ENCODE measurements at regions not wholly inside any gene's neighbourhood (a gene's known extent, or its start where the extent isn't known, plus 50 kb on each side); places are given as distances from the start of the nearest gene placed in this dataset.

GRCh38 chr3:157920822-157921700 lies 185.2 kb downstream of the SHOX2 start:
- Histone ChIP-seq H3K79me2 (ENCODE audit: insufficient read depth) (no peaks in the 10 kb centered on the region), H3K27ac (no peak overlapping the region), H3K27me3 (replicated peaks; ENCODE audit: insufficient read depth) (no peaks in the 10 kb centered on the region), H3K9ac (no peak overlapping the region), H3K9me2 (ENCODE audit: insufficient read depth) (no peaks in the 10 kb centered on the region), H3K9me3 (ENCODE audit: low read depth) (no peaks in the 10 kb centered on the region), H3K4me1 (ENCODE audit: insufficient read depth) (no peaks in the 10 kb centered on the region), H2AFZ (0 out of 2 replicates have a peak overlapping the region, but pooled peaks have one; percentile 47), H3K4me2 (ENCODE audit: unreplicated experiment) (no peak overlapping the region), H4K20me1 (ENCODE audit: insufficient read depth) (no peaks in the 10 kb centered on the region), H3K4me3 (no peak overlapping the region), H3K36me3 (ENCODE audit: low read depth) (no peaks in the 10 kb centered on the region), H3F3A (ENCODE audit: insufficient read depth) (no peaks in the 10 kb centered on the region)
- no peak for TF ChIP-seq EZH2 (IDR thresholded peaks at IDR 0.05; ENCODE audit: insufficient read depth, poor library complexity, severe bottlenecking)
- TF ChIP-seq EZH2phosphoT487 (IDR thresholded peaks at IDR 0.05; ENCODE audit: insufficient read depth, low read depth), result no peak
- in situ Hi-C loops (cut with MboI), result no loop called here
- WGBS, 2 experiments (ENCODE audit: low coverage in 1 of 2, low lambda C conversion rate in 2 of 2, missing lambda C conversion rate in 2 of 2), result 51 to 57% methylated on average over 19 of the region's 19 CpGs
- no peak for DNase-seq

- DNase-seq, result no peak
- H3K4me3 ChIP-seq, result no peak overlapping the region
- no peaks in the 10 kb centered on the region for H3K36me3 ChIP-seq (ENCODE audit: low read depth)
- H3K4me2 ChIP-seq (ENCODE audit: unreplicated experiment), result no peak overlapping the region
- in situ Hi-C loops (cut with MboI), result no loop called here
- H2AFZ ChIP-seq, result no peak overlapping the region
- H3K79me2 ChIP-seq (ENCODE audit: insufficient read depth), result no peaks in the 10 kb centered on the region
- no peaks in the 10 kb centered on the region for H4K20me1 ChIP-seq (ENCODE audit: insufficient read depth)
- H3K9ac ChIP-seq, result no peak overlapping the region
- no peak overlapping the region for H3K27ac ChIP-seq
- H3K9me2 ChIP-seq (ENCODE audit: insufficient read depth), result no peaks in the 10 kb centered on the region
- no peaks in the 10 kb centered on the region for H3K4me1 ChIP-seq (ENCODE audit: insufficient read depth)
- no peaks in the 10 kb centered on the region for H3F3A ChIP-seq (ENCODE audit: insufficient read depth)
- TF ChIP-seq EZH2 (IDR thresholded peaks at IDR 0.05; ENCODE audit: insufficient read depth, poor library complexity, severe bottlenecking) (no peak), EZH2phosphoT487 (IDR thresholded peaks at IDR 0.05; ENCODE audit: insufficient read depth, low read depth) (no peak)
- no peaks in the 10 kb centered on the region for H3K9me3 ChIP-seq (ENCODE audit: low read depth)
- 83 to 87% methylated on average over 2 of the region's 2 CpGs for WGBS, 2 experiments (ENCODE audit: low coverage in 1 of 2, low lambda C conversion rate in 2 of 2, missing lambda C conversion rate in 2 of 2)
- no peaks in the 10 kb centered on the region for H3K27me3 ChIP-seq (replicated peaks; ENCODE audit: insufficient read depth)
Observed at GRCh38 chr3:157919319-157919887, 186.8 kb downstream of the SHOX2 start.

GRCh38 chr3:157918402-157918801 lies 187.8 kb downstream of the SHOX2 start:
- Histone ChIP-seq H3K9ac (no peak overlapping the region), H3K79me2 (ENCODE audit: insufficient read depth) (no peaks in the 10 kb centered on the region), H3K4me2 (ENCODE audit: unreplicated experiment) (no peak overlapping the region), H3F3A (ENCODE audit: insufficient read depth) (no peaks in the 10 kb centered on the region; the same call in 1 of the 2 replicates), H3K9me2 (ENCODE audit: insufficient read depth) (no peaks in the 10 kb centered on the region), H3K27me3 (replicated peaks; ENCODE audit: insufficient read depth) (no peaks in the 10 kb centered on the region), H3K4me3 (no peak overlapping the region), H3K36me3 (ENCODE audit: low read depth) (no peaks in the 10 kb centered on the region), H3K4me1 (ENCODE audit: insufficient read depth) (no peaks in the 10 kb centered on the region), H4K20me1 (ENCODE audit: insufficient read depth) (no peaks in the 10 kb centered on the region), H2AFZ (no peak overlapping the region), H3K27ac (no peak overlapping the region), H3K9me3 (ENCODE audit: low read depth) (no peaks in the 10 kb centered on the region)
- in situ Hi-C loops (cut with MboI), result no loop called here
- no peak for DNase-seq
- no peak for TF ChIP-seq EZH2 (IDR thresholded peaks at IDR 0.05; ENCODE audit: insufficient read depth, poor library complexity, severe bottlenecking)
- TF ChIP-seq EZH2phosphoT487 (IDR thresholded peaks at IDR 0.05; ENCODE audit: insufficient read depth, low read depth), result no peak
- 88% methylated on average over 3 of the region's 3 CpGs for WGBS, 2 experiments (ENCODE audit: low coverage in 1 of 2, low lambda C conversion rate in 2 of 2, missing lambda C conversion rate in 2 of 2)

GRCh38 chr3:157916672-157917071 lies 189.5 kb downstream of the SHOX2 start:
- Histone ChIP-seq H3K4me2 (ENCODE audit: unreplicated experiment) (no peak overlapping the region), H3K27ac (no peak overlapping the region), H3F3A (ENCODE audit: insufficient read depth) (no peaks in the 10 kb centered on the region; the same call in 1 of the 2 replicates), H3K27me3 (replicated peaks; ENCODE audit: insufficient read depth) (no peaks in the 10 kb centered on the region), H3K9ac (no peak overlapping the region), H3K4me3 (no peak overlapping the region), H3K79me2 (ENCODE audit: insufficient read depth) (no peaks in the 10 kb centered on the region), H4K20me1 (ENCODE audit: insufficient read depth) (no peaks in the 10 kb centered on the region), H3K9me3 (ENCODE audit: low read depth) (no peaks in the 10 kb centered on the region), H2AFZ (no peak overlapping the region), H3K9me2 (ENCODE audit: insufficient read depth) (no peaks in the 10 kb centered on the region), H3K4me1 (ENCODE audit: insufficient read depth) (no peaks in the 10 kb centered on the region), H3K36me3 (ENCODE audit: low read depth) (no peaks in the 10 kb centered on the region)
- in situ Hi-C loops (cut with MboI), result no loop called here
- TF ChIP-seq EZH2phosphoT487 (IDR thresholded peaks at IDR 0.05; ENCODE audit: insufficient read depth, low read depth), result no peak
- WGBS, 2 experiments (ENCODE audit: low coverage in 1 of 2, low lambda C conversion rate in 2 of 2, missing lambda C conversion rate in 2 of 2), result 49 to 51% methylated on average over 3 of the region's 3 CpGs
- peak; percentile 20 for DNase-seq
